OCI-LY3 (cell line): ENCODE measurements at regions not wholly inside any gene's neighbourhood (a gene's known extent, or its start where the extent isn't known, plus 50 kb on each side); places are given as distances from the start of the nearest gene placed in this dataset.

ENCODE experiments used
- H2AFZ ChIP-seq: fragments of 200-600, 300-600 bp; shearing (Covaris generic); 2 replicates; pipeline ENCODE4 v1.6.0; 2014; ENCODE audit warnings: antibody characterized with exemption, low read depth, low read length
- H3K27ac ChIP-seq: fragments of 200-600, 300-600 bp; sonication (generic); 2 replicates; pipeline ENCODE4 v1.5.1; 2014; ENCODE audit warnings: mild to moderate bottlenecking, low read length, moderate library complexity, mixed read lengths
- H3K27me3 ChIP-seq: fragments of 200-600, 300-600 bp; sonication (generic); 2 replicates; pipeline ENCODE4 v1.6.1; 2014; ENCODE audit warnings: low read depth, low read length, mixed read lengths
- H3K36me3 ChIP-seq: fragments of 200-600, 300-600 bp; sonication (generic); replicated peaks from 2 replicates; pipeline ENCODE3; 2014; ENCODE audit warnings: low read depth, low read length, mixed read lengths
- H3K4me1 ChIP-seq: fragments of 300-600, 200-600 bp; sonication (generic); 2 replicates; pipeline ENCODE4 v1.6.1; 2014; ENCODE audit warnings: low read length, mixed read lengths
- H3K4me2 ChIP-seq: fragments of 200-600, 300-600 bp; sonication (generic); 2 replicates; pipeline ENCODE4 v1.6.1; 2014; ENCODE audit warnings: low read length, mixed read lengths
- H3K4me3 ChIP-seq: fragments of 300-600, 200-600 bp; sonication (generic); 2 replicates; pipeline ENCODE4 v1.5.1; 2014; ENCODE audit warnings: antibody characterized with exemption, mild to moderate bottlenecking, low read length, moderate library complexity
- H3K79me2 ChIP-seq: fragments of 300-600, 200-600 bp; shearing (Covaris generic); 2 replicates; pipeline ENCODE4 v1.6.1; 2014; ENCODE audit warnings: mild to moderate bottlenecking, low read length, mixed read lengths
- H3K9ac ChIP-seq: fragments of 300-600, 200-600 bp; shearing (Covaris generic); 2 replicates; pipeline ENCODE4 v1.6.0; 2014; ENCODE audit warnings: mild to moderate bottlenecking, low read length, moderate library complexity
- H3K9me3 ChIP-seq: fragments of 200-600, 300-600 bp; shearing (Covaris generic); 2 replicates; pipeline ENCODE4 v1.6.1; 2014; ENCODE audit warnings: low read length, mixed read lengths; ENCODE audit not compliant: insufficient read depth
- H4K20me1 ChIP-seq: fragments of 200-600, 300-600 bp; sonication (generic); 2 replicates; pipeline ENCODE4 v1.6.1; 2016; ENCODE audit warnings: low read length, mixed read lengths; ENCODE audit not compliant: insufficient read depth
- EZH2phosphoT487 ChIP-seq: fragments of 200-600 bp; shearing (Covaris generic); IDR thresholded peaks from 2 replicates; pipeline ENCODE4 v1.6.1; 2018; ENCODE audit warnings: antibody characterized with exemption, mixed run types, low read depth
- TF ChIP-seq, protein P1 (sequence below): fragments of 200-600, 300-600 bp; sonication (generic); IDR thresholded peaks from 2 replicates; pipeline ENCODE4 v1.5.1; 2014; ENCODE audit warnings: antibody characterized with exemption, low read length, low read depth

DNA sequence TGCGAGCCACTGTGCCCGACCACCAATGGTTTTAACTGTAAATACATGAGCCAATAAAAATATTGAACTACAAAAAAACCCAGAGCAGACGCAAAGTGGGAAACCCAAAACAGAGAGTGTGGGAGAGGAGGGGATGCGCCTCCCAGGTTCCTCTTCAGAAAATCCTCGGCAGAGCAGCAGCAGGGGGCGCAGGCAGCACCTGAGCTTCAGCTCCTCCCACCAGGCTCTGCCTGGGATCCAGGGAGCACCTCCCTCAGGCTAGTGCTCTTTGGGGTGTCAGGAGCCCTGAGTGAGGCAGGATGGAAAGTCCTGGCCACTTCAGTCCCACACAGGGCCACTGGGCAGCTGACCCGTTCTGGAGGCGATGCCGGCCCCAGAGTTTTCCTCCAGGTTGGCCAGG is 536.9 kb upstream of the CDH4 start:
- Histone ChIP-seq H3K9me3 (no peaks in the 10 kb centered on the region), H3K4me3 (no peak overlapping the region), H3K9ac (no peak overlapping the region), H4K20me1 (no peaks in the 10 kb centered on the region), H3K27ac (no peak overlapping the region), H2AFZ (no peak overlapping the region), H3K4me1 (no peaks in the 10 kb centered on the region), H3K27me3 (peaks cover 8% of the 10 kb centered on the region), H3K4me2 (no peak overlapping the region), H3K36me3 (no peaks in the 10 kb centered on the region), H3K79me2 (no peaks in the 10 kb centered on the region)
- TF ChIP-seq EZH2phosphoT487, result no peak
- TF ChIP-seq, protein P1, sequence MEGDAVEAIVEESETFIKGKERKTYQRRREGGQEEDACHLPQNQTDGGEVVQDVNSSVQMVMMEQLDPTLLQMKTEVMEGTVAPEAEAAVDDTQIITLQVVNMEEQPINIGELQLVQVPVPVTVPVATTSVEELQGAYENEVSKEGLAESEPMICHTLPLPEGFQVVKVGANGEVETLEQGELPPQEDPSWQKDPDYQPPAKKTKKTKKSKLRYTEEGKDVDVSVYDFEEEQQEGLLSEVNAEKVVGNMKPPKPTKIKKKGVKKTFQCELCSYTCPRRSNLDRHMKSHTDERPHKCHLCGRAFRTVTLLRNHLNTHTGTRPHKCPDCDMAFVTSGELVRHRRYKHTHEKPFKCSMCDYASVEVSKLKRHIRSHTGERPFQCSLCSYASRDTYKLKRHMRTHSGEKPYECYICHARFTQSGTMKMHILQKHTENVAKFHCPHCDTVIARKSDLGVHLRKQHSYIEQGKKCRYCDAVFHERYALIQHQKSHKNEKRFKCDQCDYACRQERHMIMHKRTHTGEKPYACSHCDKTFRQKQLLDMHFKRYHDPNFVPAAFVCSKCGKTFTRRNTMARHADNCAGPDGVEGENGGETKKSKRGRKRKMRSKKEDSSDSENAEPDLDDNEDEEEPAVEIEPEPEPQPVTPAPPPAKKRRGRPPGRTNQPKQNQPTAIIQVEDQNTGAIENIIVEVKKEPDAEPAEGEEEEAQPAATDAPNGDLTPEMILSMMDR, result no peak

- Histone ChIP-seq H3K9ac (no peak overlapping the region), H3K9me3 (no peaks in the 10 kb centered on the region), H3K27ac (no peak overlapping the region), H3K4me3 (no peak overlapping the region), H2AFZ (no peak overlapping the region), H3K4me2 (no peak overlapping the region), H3K27me3 (peaks cover 9% of the 10 kb centered on the region; the same call in 1 of the 2 replicates), H4K20me1 (no peaks in the 10 kb centered on the region), H3K79me2 (no peaks in the 10 kb centered on the region), H3K4me1 (no peaks in the 10 kb centered on the region), H3K36me3 (no peaks in the 10 kb centered on the region)
- no peak for TF ChIP-seq EZH2phosphoT487
- TF ChIP-seq, protein P1, result no peak
Observed at GRCh38 chr20:60718743-60719480, 533.1 kb upstream of the CDH4 start.

- H4K20me1 ChIP-seq, result no peaks in the 10 kb centered on the region
Observed at GRCh38 chr20:60725311-60725906, 526.7 kb upstream of the CDH4 start.

DNA sequence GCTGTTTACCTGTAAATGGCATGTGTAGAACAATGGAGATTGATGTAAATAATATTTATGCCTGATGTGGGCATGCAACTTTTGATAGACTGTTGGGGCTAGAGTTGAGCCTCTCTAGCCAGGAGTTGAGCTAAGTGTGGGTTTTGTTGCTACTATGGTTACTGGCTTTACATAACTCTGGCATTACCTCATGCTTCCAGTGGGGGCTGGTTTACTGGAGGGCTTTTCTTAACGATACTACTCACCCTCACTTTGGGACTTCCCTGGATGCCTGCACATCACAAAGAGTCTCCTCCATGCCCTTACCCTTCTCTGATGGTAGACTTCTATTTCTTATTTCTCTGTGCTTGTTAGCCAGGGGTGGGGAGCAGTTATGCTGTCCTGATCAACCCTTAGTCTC is 524.6 kb upstream of the CDH4 start:
- H2AFZ ChIP-seq, result no peak overlapping the region
- H3K27me3 ChIP-seq, result peaks cover 3% of the 10 kb centered on the region; the same call in 1 of the 2 replicates
- no peak overlapping the region for H3K4me2 ChIP-seq
- H3K36me3 ChIP-seq, result no peaks in the 10 kb centered on the region
- no peak overlapping the region for H3K27ac ChIP-seq
- no peak overlapping the region for H3K9ac ChIP-seq
- H3K4me3 ChIP-seq, result no peak overlapping the region
- no peaks in the 10 kb centered on the region for H3K9me3 ChIP-seq
- H4K20me1 ChIP-seq, result no peaks in the 10 kb centered on the region
- TF ChIP-seq EZH2phosphoT487, result no peak
- TF ChIP-seq, protein P1, result no peak
- H3K4me1 ChIP-seq, result no peaks in the 10 kb centered on the region
- H3K79me2 ChIP-seq, result no peaks in the 10 kb centered on the region

More at GRCh38 chr20:60725311-60725906, 526.7 kb upstream of the CDH4 start:
- no peak overlapping the region for H3K9ac ChIP-seq
- TF ChIP-seq, protein P1, result no peak
- no peak for TF ChIP-seq EZH2phosphoT487
- H3K4me2 ChIP-seq, result no peak overlapping the region
- no peaks in the 10 kb centered on the region for H3K36me3 ChIP-seq
- no peaks in the 10 kb centered on the region for H3K79me2 ChIP-seq
- H3K27me3 ChIP-seq, result peaks cover 2% of the 10 kb centered on the region; the same call in 1 of the 2 replicates
- H2AFZ ChIP-seq, result no peak overlapping the region
- no peak overlapping the region for H3K27ac ChIP-seq
- no peak overlapping the region for H3K4me3 ChIP-seq
- H3K9me3 ChIP-seq, result no peaks in the 10 kb centered on the region
- no peaks in the 10 kb centered on the region for H3K4me1 ChIP-seq
